ENCODE measurements at regions not wholly inside any gene's neighbourhood (a gene's known extent, or its start where the extent isn't known, plus 50 kb on each side); places are given as distances from the start of the nearest gene placed in this dataset.
A peak's percentile ranks its signal among the peaks of the same experiment; 100 is the strongest.
"Not testable (repeated sequence)": the region's sequence is repeated elsewhere in the genome, so short reads cannot be mapped to it uniquely, and the experiment has no call there.

- no peak for DNase-seq (ENCODE audit: low spot score)
These were observed 252.0 kb downstream of the NR2F2 start for GRCh38 chr15:96582473-96582872.

GRCh38 chr15:96583671-96584070 lies 253.2 kb downstream of the NR2F2 start:
- no peak for DNase-seq (ENCODE audit: low spot score)

- DNase-seq (ENCODE audit: low spot score): no peak
These were observed 255.2 kb downstream of the NR2F2 start for GRCh38 chr15:96585484-96586386.

- no peak for DNase-seq (ENCODE audit: low spot score)
These were observed 256.4 kb downstream of the NR2F2 start for GRCh38 chr15:96586901-96587300.

- no peak for DNase-seq (ENCODE audit: low spot score)
These were observed 259.4 kb downstream of the NR2F2 start for GRCh38 chr15:96589864-96590263.

- DNase-seq (ENCODE audit: low spot score): no peak
These were observed 263.2 kb downstream of the NR2F2 start for GRCh38 chr15:96593735-96594134.

GRCh38 chr15:96595951-96596350 lies 265.5 kb downstream of the NR2F2 start:
- peak; percentile 23 for DNase-seq (ENCODE audit: low spot score)

- DNase-seq (ENCODE audit: low spot score): no peak
These were observed 268.0 kb downstream of the NR2F2 start for GRCh38 chr15:96598514-96598913.

- DNase-seq (ENCODE audit: low spot score): no peak
These were observed 268.8 kb downstream of the NR2F2 start for GRCh38 chr15:96599268-96599667.

- no peak for DNase-seq (ENCODE audit: low spot score)
These were observed 269.9 kb downstream of the NR2F2 start for GRCh38 chr15:96600350-96600749.

GRCh38 chr15:96606617-96607016 lies 276.1 kb downstream of the NR2F2 start:
- DNase-seq (ENCODE audit: low spot score): no peak

GRCh38 chr15:96610757-96611156 lies 280.3 kb downstream of the NR2F2 start:
- DNase-seq (ENCODE audit: low spot score): no peak

- DNase-seq (ENCODE audit: low spot score): no peak
These were observed 282.4 kb downstream of the NR2F2 start for GRCh38 chr15:96612917-96613316.

- no peak for DNase-seq (ENCODE audit: low spot score)
These were observed 288.7 kb downstream of the NR2F2 start for GRCh38 chr15:96619174-96619573.

- DNase-seq (ENCODE audit: low spot score): no peak
These were observed 292.2 kb downstream of the NR2F2 start for GRCh38 chr15:96622714-96623113.

GRCh38 chr15:96625256-96625655 lies 294.8 kb downstream of the NR2F2 start:
- no peak for DNase-seq (ENCODE audit: low spot score)

GRCh38 chr15:96627031-96627568 lies 296.6 kb downstream of the NR2F2 start:
- DNase-seq (ENCODE audit: low spot score): no peak

GRCh38 chr15:96629511-96629910 lies 299.0 kb downstream of the NR2F2 start:
- DNase-seq (ENCODE audit: low spot score): no peak

GRCh38 chr15:96638793-96639192 lies 308.3 kb downstream of the NR2F2 start:
- no peak for DNase-seq (ENCODE audit: low spot score)

GRCh38 chr15:96645796-96646195 lies 315.3 kb downstream of the NR2F2 start:
- DNase-seq (ENCODE audit: low spot score): no peak

GRCh38 chr15:96648866-96649265 lies 318.4 kb downstream of the NR2F2 start:
- no peak for DNase-seq (ENCODE audit: low spot score)

- no peak for DNase-seq (ENCODE audit: low spot score)
These were observed 326.6 kb downstream of the NR2F2 start for GRCh38 chr15:96657096-96657495.

- DNase-seq (ENCODE audit: low spot score): not testable (repeated sequence)
These were observed 336.5 kb downstream of the NR2F2 start for GRCh38 chr15:96666979-96667378.

GRCh38 chr15:96670389-96670788 lies 339.9 kb downstream of the NR2F2 start:
- DNase-seq (ENCODE audit: low spot score): no peak

Data from HuH-7.5 (cell line).